ENCODE measurements at regions not wholly inside any gene's neighbourhood (a gene's known extent, or its start where the extent isn't known, plus 50 kb on each side); places are given as distances from the start of the nearest gene placed in this dataset.

GRCh38 chr6:81857812-81858211 lies 105.3 kb upstream of the TENT5A start:
- H3K9me3 ChIP-seq (ENCODE audit: control insufficient read depth in 1 of 2, low read length in 2 of 2): no peaks in the 10 kb centered on the region
- no peaks in the 10 kb centered on the region for H3K36me3 ChIP-seq (ENCODE audit: control insufficient read depth in 1 of 2, insufficient read depth in 2 of 2, low read length in 2 of 2)
- H3K27ac ChIP-seq (ENCODE audit: low read length): no peak overlapping the region
- no peaks in the 10 kb centered on the region for H3K27me3 ChIP-seq (ENCODE audit: low read depth, low read length)
- H3K4me1 ChIP-seq (ENCODE audit: control insufficient read depth in 1 of 2, insufficient read depth in 2 of 2, low read length in 2 of 2): no peaks in the 10 kb centered on the region
- no peak overlapping the region for H3K4me3 ChIP-seq (ENCODE audit: low read depth in 1 of 2, low read length in 2 of 2)

- Histone ChIP-seq H3K36me3 (ENCODE audit: control insufficient read depth in 1 of 2, insufficient read depth in 2 of 2, low read length in 2 of 2) (no peaks in the 10 kb centered on the region), H3K4me3 (ENCODE audit: low read depth in 1 of 2, low read length in 2 of 2) (no peak overlapping the region), H3K9me3 (ENCODE audit: control insufficient read depth in 1 of 2, low read length in 2 of 2) (no peaks in the 10 kb centered on the region), H3K4me1 (ENCODE audit: control insufficient read depth in 1 of 2, insufficient read depth in 2 of 2, low read length in 2 of 2) (no peaks in the 10 kb centered on the region), H3K27ac (ENCODE audit: low read length) (no peak overlapping the region), H3K27me3 (ENCODE audit: low read depth, low read length) (no peaks in the 10 kb centered on the region)
These were observed 104.4 kb upstream of the TENT5A start for GRCh38 chr6:81856872-81857271.

- H3K36me3 ChIP-seq (ENCODE audit: control insufficient read depth in 1 of 2, insufficient read depth in 2 of 2, low read length in 2 of 2): no peaks in the 10 kb centered on the region
- no peak overlapping the region for H3K27ac ChIP-seq (ENCODE audit: low read length)
- no peaks in the 10 kb centered on the region for H3K27me3 ChIP-seq (ENCODE audit: low read depth, low read length)
- H3K9me3 ChIP-seq (ENCODE audit: control insufficient read depth in 1 of 2, low read length in 2 of 2): no peaks in the 10 kb centered on the region
- H3K4me3 ChIP-seq (ENCODE audit: low read depth in 1 of 2, low read length in 2 of 2): no peak overlapping the region
- H3K4me1 ChIP-seq (ENCODE audit: control insufficient read depth in 1 of 2, insufficient read depth in 2 of 2, low read length in 2 of 2): no peaks in the 10 kb centered on the region
These were observed 102.0 kb upstream of the TENT5A start for GRCh38 chr6:81854474-81854873.

- no peaks in the 10 kb centered on the region for H3K9me3 ChIP-seq (ENCODE audit: control insufficient read depth in 1 of 2, low read length in 2 of 2)
- no peaks in the 10 kb centered on the region for H3K36me3 ChIP-seq (ENCODE audit: control insufficient read depth in 1 of 2, insufficient read depth in 2 of 2, low read length in 2 of 2)
- H3K4me3 ChIP-seq (ENCODE audit: low read depth in 1 of 2, low read length in 2 of 2): no peak overlapping the region
- H3K4me1 ChIP-seq (ENCODE audit: control insufficient read depth in 1 of 2, insufficient read depth in 2 of 2, low read length in 2 of 2): no peaks in the 10 kb centered on the region
- no peaks in the 10 kb centered on the region for H3K27me3 ChIP-seq (ENCODE audit: low read depth, low read length)
- no peak overlapping the region for H3K27ac ChIP-seq (ENCODE audit: low read length)
These were observed 101.5 kb upstream of the TENT5A start for GRCh38 chr6:81853975-81854374.

GRCh38 chr6:81849248-81849647 lies 96.8 kb upstream of the TENT5A start:
- Histone ChIP-seq H3K9me3 (ENCODE audit: control insufficient read depth in 1 of 2, low read length in 2 of 2) (no peaks in the 10 kb centered on the region), H3K4me1 (ENCODE audit: control insufficient read depth in 1 of 2, insufficient read depth in 2 of 2, low read length in 2 of 2) (no peaks in the 10 kb centered on the region), H3K27ac (ENCODE audit: low read length) (no peak overlapping the region), H3K36me3 (ENCODE audit: control insufficient read depth in 1 of 2, insufficient read depth in 2 of 2, low read length in 2 of 2) (no peaks in the 10 kb centered on the region), H3K4me3 (ENCODE audit: low read depth in 1 of 2, low read length in 2 of 2) (no peak overlapping the region), H3K27me3 (ENCODE audit: low read depth, low read length) (no peaks in the 10 kb centered on the region)

- no peak overlapping the region for H3K27ac ChIP-seq (ENCODE audit: low read length)
- H3K27me3 ChIP-seq (ENCODE audit: low read depth, low read length): no peaks in the 10 kb centered on the region
- H3K4me1 ChIP-seq (ENCODE audit: control insufficient read depth in 1 of 2, insufficient read depth in 2 of 2, low read length in 2 of 2): no peaks in the 10 kb centered on the region
- no peaks in the 10 kb centered on the region for H3K9me3 ChIP-seq (ENCODE audit: control insufficient read depth in 1 of 2, low read length in 2 of 2)
- H3K36me3 ChIP-seq (ENCODE audit: control insufficient read depth in 1 of 2, insufficient read depth in 2 of 2, low read length in 2 of 2): no peaks in the 10 kb centered on the region
- no peak overlapping the region for H3K4me3 ChIP-seq (ENCODE audit: low read depth in 1 of 2, low read length in 2 of 2)
These were observed 95.4 kb upstream of the TENT5A start for GRCh38 chr6:81847866-81848265.

GRCh38 chr6:81844686-81845085 lies 92.2 kb upstream of the TENT5A start:
- no peaks in the 10 kb centered on the region for H3K9me3 ChIP-seq (ENCODE audit: control insufficient read depth in 1 of 2, low read length in 2 of 2)
- H3K27me3 ChIP-seq (ENCODE audit: low read depth, low read length): no peaks in the 10 kb centered on the region
- H3K36me3 ChIP-seq (ENCODE audit: control insufficient read depth in 1 of 2, insufficient read depth in 2 of 2, low read length in 2 of 2): no peaks in the 10 kb centered on the region
- no peaks in the 10 kb centered on the region for H3K4me1 ChIP-seq (ENCODE audit: control insufficient read depth in 1 of 2, insufficient read depth in 2 of 2, low read length in 2 of 2)
- H3K4me3 ChIP-seq (ENCODE audit: low read depth in 1 of 2, low read length in 2 of 2): no peak overlapping the region
- no peak overlapping the region for H3K27ac ChIP-seq (ENCODE audit: low read length)

GRCh38 chr6:81843302-81843701 lies 90.8 kb upstream of the TENT5A start:
- H3K9me3 ChIP-seq (ENCODE audit: control insufficient read depth in 1 of 2, low read length in 2 of 2): no peaks in the 10 kb centered on the region
- H3K36me3 ChIP-seq (ENCODE audit: control insufficient read depth in 1 of 2, insufficient read depth in 2 of 2, low read length in 2 of 2): no peaks in the 10 kb centered on the region
- H3K4me3 ChIP-seq (ENCODE audit: low read depth in 1 of 2, low read length in 2 of 2): no peak overlapping the region
- H3K27me3 ChIP-seq (ENCODE audit: low read depth, low read length): no peaks in the 10 kb centered on the region
- H3K27ac ChIP-seq (ENCODE audit: low read length): no peak overlapping the region
- no peaks in the 10 kb centered on the region for H3K4me1 ChIP-seq (ENCODE audit: control insufficient read depth in 1 of 2, insufficient read depth in 2 of 2, low read length in 2 of 2)

GRCh38 chr6:81842254-81842653 lies 89.8 kb upstream of the TENT5A start:
- Histone ChIP-seq H3K36me3 (ENCODE audit: control insufficient read depth in 1 of 2, insufficient read depth in 2 of 2, low read length in 2 of 2) (no peaks in the 10 kb centered on the region), H3K27me3 (ENCODE audit: low read depth, low read length) (no peaks in the 10 kb centered on the region), H3K27ac (ENCODE audit: low read length) (no peak overlapping the region), H3K4me1 (ENCODE audit: control insufficient read depth in 1 of 2, insufficient read depth in 2 of 2, low read length in 2 of 2) (no peaks in the 10 kb centered on the region), H3K4me3 (ENCODE audit: low read depth in 1 of 2, low read length in 2 of 2) (no peak overlapping the region), H3K9me3 (ENCODE audit: control insufficient read depth in 1 of 2, low read length in 2 of 2) (no peaks in the 10 kb centered on the region)

- no peaks in the 10 kb centered on the region for H3K27me3 ChIP-seq (ENCODE audit: low read depth, low read length)
- H3K9me3 ChIP-seq (ENCODE audit: control insufficient read depth in 1 of 2, low read length in 2 of 2): no peaks in the 10 kb centered on the region
- no peak overlapping the region for H3K4me3 ChIP-seq (ENCODE audit: low read depth in 1 of 2, low read length in 2 of 2)
- H3K36me3 ChIP-seq (ENCODE audit: control insufficient read depth in 1 of 2, insufficient read depth in 2 of 2, low read length in 2 of 2): no peaks in the 10 kb centered on the region
- peaks cover 0 to 7% of the 10 kb centered on the region in 2 donors for H3K4me1 ChIP-seq (ENCODE audit: control insufficient read depth in 1 of 2, insufficient read depth in 2 of 2, low read length in 2 of 2)
- H3K27ac ChIP-seq (ENCODE audit: low read length): no peak overlapping the region
These were observed 86.4 kb upstream of the TENT5A start for GRCh38 chr6:81838724-81839426.

GRCh38 chr6:81838031-81838430 lies 85.5 kb upstream of the TENT5A start:
- Histone ChIP-seq H3K36me3 (ENCODE audit: control insufficient read depth in 1 of 2, insufficient read depth in 2 of 2, low read length in 2 of 2) (no peaks in the 10 kb centered on the region), H3K27ac (ENCODE audit: low read length) (no peak overlapping the region), H3K4me3 (ENCODE audit: low read depth in 1 of 2, low read length in 2 of 2) (no peak overlapping the region), H3K27me3 (ENCODE audit: low read depth, low read length) (no peaks in the 10 kb centered on the region), H3K9me3 (ENCODE audit: control insufficient read depth in 1 of 2, low read length in 2 of 2) (no peaks in the 10 kb centered on the region), H3K4me1 (ENCODE audit: control insufficient read depth in 1 of 2, insufficient read depth in 2 of 2, low read length in 2 of 2) (peaks cover 0 to 7% of the 10 kb centered on the region in 2 donors)

- H3K4me3 ChIP-seq (ENCODE audit: low read depth in 1 of 2, low read length in 2 of 2): no peak overlapping the region
- no peaks in the 10 kb centered on the region for H3K9me3 ChIP-seq (ENCODE audit: control insufficient read depth in 1 of 2, low read length in 2 of 2)
- H3K36me3 ChIP-seq (ENCODE audit: control insufficient read depth in 1 of 2, insufficient read depth in 2 of 2, low read length in 2 of 2): no peaks in the 10 kb centered on the region
- no peak overlapping the region for H3K27ac ChIP-seq (ENCODE audit: low read length)
- H3K4me1 ChIP-seq (ENCODE audit: control insufficient read depth in 1 of 2, insufficient read depth in 2 of 2, low read length in 2 of 2): peaks cover 0 to 7% of the 10 kb centered on the region in 2 donors
- H3K27me3 ChIP-seq (ENCODE audit: low read depth, low read length): no peaks in the 10 kb centered on the region
These were observed 81.7 kb upstream of the TENT5A start for GRCh38 chr6:81834141-81834681.
